HG03175 (cell line): ENCODE measurements at regions not wholly inside any gene's neighbourhood (a gene's known extent, or its start where the extent isn't known, plus 50 kb on each side); places are given as distances from the start of the nearest gene placed in this dataset.
A peak's percentile ranks its signal among the peaks of the same experiment; 100 is the strongest.
"Not testable (repeated sequence)": the region's sequence is repeated elsewhere in the genome, so short reads cannot be mapped to it uniquely, and the experiment has no call there.

Experiments
- ATAC-seq: cut with Tn5 transposase; IDR thresholded peaks from one replicate; pipeline ENCODE4 v1.9.1; 2021; ENCODE audit warnings: mild to moderate bottlenecking, moderate library complexity; ENCODE audit not compliant: unreplicated experiment

DNA sequence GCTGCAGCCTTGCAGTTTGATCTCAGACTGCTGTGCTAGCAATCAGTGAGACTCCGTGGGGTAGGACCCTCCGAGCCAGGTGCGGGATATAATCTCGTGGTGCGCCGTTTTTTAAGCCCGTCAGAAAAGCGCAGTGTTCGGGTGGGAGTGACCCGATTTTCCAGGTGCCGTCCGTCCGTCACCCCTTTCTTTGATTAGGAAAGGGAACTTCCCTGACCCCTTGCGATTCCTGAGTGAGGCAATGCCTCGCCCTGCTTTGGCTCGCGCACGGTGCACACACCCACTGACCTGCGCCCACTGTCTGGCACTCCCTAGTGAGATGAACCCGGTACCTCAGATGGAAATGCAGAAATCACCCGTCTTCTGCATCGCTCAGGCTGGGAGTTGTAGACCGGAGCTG lies 203.2 kb downstream of the SNCAIP start:
- not testable (repeated sequence) for ATAC-seq

DNA sequence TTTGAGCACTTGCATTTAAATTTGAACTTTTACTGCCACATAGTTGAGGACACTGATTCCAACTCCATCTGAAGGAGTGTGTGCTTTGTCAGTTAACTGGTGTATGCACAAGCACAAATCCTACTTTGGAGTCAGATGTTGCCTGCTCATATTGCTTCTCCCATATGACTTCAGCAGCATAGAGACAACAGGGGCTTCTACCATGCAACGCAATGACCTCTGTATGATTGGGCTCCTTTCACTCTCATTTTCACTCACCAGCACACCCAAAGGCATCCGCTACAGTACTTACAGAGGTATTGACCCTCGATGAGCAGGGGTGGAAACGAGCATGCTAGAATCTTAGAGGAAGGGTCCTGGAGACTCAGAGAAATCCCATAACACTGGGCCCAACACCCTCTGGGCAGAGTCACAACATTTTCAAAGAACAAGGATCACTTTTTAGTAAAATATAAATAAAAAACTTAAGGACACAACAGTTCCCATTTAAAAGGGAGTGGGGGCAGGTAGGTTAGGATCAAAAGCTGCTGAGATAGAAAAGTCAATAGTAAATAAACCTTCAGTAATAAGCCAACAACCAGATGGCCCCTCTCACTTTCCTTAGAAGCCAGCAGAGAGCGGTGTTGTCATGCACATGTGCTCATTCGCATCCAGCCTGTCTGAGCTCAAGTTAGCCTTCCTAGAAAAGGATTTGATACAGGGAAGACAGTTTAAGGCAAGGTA lies 203.8 kb downstream of the SNCAIP start:
- ATAC-seq, result peak; percentile 76

DNA sequence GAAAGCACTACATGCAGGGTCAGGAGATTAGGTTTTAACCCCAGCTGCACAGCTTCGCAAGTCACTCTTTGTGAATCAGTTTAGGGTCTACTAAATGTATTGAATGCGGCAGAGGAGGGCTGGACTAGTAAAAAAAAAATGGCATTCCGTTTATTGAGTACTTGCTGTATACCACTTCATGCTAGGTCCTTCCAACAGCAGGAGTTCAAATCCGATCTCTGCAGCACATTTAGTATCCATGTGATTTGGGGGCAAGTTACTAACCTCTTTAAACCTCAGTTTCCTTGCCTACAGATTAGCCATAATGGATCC lies 204.4 kb downstream of the SNCAIP start:
- ATAC-seq, result peak; percentile 9

DNA sequence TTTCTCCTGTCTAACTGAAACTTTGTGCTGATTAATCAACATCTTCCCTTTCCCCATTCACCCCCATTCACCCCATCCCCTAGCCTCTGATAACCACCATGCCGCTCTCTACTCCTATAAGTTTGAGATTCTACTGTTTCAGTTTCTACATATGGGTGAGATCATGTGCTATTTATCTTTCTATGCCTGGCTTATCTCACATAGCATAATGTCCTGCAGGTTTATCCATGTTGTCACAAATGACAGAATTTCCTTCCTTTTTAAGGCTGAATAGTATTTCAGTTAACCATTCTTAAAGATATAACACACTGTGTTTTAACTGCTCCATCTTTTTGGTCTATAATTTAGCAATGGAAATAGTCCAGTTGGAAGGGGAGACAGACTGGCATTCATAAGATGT lies 205.1 kb downstream of the SNCAIP start:
- no peak for ATAC-seq

DNA sequence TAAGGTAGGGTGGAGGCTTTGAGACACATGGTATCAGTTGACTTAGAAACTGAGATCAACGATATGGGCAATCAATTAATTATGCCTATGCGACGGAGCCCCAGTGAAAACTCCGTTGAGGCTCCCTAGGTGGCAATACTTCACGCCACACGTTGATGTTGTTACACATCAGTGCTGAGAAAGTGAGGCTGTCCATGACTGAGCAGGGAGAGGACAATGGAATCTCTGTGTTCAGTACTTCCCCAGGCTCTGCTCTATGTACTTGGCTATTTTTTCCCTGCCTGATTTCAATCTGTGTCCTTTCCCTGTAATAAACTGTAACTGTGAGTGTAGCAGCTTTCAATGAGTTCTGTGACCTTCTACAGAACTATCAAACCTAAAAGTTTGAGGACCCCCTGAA lies 211.7 kb downstream of the SNCAIP start:
- ATAC-seq, result no peak

DNA sequence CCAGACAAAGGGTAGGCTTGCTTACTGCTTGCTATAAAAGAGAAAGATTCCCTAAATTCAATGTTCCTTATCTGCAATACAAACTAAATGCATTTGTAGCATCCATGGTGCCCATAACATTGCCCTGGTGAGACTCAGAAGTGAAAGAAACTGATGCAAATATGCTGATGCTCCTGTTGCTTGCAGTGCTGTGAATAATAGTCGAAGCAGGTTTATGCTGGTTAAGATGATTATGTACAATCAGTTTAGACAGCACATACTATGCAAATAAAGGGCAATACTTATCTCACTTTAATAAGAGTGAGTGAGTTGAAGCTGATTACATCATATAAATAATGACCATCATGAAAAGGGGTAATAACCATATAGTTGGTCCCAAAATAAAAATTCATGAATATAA lies 215.5 kb downstream of the SNCAIP start:
- no peak for ATAC-seq

DNA sequence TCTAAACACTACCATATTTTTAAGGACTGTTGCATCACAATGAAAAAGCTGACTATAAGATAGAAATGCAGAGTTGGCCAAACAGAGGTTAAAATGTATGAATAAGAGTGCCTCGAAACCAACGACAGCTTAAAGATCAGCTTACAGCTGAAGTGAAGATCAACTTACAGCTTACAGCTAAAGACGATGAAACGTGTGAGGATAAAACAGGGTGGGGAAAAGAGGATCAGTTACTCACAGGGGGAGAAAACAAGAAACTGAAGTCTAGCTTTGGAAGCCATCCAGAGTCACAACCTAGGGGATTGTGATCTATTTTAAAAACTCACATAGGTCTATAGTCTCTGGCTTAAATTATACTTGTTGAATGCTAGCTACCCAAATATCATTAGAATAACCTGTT lies 220.0 kb downstream of the SNCAIP start:
- no peak for ATAC-seq

DNA sequence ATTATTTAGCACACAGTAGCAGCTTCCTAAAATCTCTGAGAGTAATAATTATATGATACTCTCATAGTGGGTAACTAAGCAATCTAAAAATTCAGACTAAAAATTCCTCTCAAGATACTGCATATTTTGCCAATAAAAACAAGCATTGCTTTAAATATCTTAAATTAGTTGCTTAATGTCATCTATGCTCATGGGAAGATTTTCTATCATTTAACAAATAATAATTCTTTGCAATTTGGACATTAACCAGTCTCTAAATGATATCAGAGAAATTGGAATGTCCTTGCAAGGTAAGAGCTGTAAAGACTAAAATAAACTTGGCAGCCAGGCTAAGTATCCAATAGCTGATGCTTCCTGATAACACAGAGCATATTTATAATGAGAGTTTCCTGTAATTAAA lies 221.8 kb downstream of the SNCAIP start:
- no peak for ATAC-seq

DNA sequence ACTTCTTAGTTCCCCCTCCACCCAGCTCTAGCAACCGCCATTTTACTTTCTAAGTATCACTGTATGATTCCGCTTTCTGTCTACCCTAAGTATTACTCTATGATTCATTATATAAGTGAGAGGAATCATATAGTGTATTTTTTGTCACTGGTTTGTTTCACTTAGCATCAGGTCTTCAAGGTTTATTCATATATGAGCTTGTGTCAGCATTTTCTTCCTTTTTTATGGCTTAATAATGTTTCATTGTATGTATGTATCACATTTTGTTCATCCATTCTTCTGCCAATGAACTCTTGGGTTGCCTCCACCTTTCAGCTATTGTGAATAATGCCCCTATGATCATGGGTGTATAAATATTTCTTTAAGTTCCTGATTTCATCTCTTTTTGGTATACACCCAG lies 222.8 kb downstream of the SNCAIP start:
- ATAC-seq, result no peak

DNA sequence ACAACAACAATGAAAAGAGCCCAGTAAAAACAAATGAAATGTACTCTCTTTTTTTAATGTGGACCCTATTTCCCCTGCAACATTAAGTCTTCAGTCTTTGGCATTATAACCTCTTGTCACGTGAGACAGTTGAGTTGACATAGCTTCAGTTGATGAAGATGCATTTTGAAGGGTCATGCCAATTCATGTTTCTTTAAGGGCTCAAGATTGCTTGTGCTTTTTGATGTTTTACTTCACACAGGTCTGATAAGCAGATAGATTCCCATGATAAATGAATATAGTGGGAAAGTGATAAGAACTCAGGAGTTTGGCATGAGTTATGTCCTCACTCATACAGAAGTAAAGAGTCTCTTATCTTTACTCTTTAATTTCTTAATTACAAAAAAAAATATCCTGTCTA lies 229.4 kb downstream of the SNCAIP start:
- no peak for ATAC-seq

DNA sequence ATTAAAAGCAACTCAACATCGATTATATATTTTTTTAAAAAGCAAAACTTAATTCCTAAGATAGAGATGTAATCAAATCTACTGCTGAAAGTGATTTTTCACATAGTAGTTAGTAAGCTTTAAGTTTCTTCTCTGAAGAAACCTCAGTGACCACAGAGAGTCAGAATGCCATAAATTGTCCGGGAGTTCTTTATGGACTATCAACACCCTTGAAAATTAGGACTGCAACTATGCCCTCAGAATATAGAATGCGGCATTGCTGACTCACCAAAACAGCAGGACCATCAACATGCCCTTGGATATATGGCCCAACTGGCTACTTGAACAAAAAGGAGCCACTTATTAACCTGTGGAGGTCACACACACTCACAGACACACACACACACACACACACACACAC lies 228.9 kb upstream of the SNX2 start:
- ATAC-seq, result no peak

DNA sequence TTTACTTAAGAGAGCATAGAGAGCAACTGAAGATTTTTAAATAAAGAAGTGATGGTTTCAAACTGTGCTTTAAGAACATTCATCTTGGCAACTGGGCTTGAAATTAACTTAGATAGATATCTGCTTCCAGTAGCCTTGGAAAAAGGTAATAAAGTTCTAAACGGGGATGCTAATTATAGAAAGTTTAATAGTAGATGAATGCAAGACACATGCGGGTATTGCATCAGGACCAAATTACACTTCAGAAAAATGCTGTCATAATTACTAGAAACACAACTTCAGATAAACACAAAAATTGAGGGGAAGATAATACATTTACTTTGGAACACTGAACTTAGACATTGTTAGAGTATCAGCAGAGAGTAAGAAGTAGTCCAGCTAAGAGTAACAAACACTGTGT lies 227.7 kb upstream of the SNX2 start:
- no peak for ATAC-seq

DNA sequence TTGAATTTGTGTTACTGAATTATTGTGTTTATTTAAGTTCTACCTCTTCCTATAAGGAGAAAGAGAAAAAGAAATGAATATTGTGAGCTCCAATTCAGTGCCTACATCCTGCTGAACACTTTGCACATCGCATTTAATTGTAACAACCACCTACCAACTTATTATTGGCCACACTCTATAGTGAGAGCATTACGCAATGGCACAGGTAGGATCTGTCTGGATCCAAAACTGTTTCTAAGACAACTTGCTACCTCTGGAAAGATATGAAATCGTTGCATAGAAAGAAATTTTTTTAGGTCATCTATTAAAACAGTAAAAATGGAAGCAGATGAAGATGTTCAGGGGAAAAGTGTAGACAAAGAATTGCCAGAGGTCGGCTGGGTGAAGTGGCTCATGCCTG lies 227.2 kb upstream of the SNX2 start:
- no peak for ATAC-seq

DNA sequence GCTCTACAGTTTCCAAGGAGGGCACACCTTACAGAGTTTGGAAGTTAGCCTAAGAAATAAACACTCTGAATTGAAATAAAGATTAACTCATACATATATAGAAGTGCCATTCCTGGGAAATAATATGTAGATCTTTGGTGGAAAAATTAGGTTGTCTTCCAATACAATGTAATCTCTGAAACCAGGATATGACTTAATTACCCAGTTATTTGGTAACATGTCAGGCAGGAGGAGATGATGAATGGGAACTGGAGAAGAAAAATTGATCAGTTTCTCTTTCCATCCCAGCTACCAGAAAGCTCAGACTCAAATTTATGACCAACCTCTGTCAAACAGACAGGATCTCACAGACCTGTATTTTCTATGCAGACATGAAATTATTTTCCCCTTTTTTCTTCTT lies 215.2 kb upstream of the SNX2 start:
- ATAC-seq, result no peak

DNA sequence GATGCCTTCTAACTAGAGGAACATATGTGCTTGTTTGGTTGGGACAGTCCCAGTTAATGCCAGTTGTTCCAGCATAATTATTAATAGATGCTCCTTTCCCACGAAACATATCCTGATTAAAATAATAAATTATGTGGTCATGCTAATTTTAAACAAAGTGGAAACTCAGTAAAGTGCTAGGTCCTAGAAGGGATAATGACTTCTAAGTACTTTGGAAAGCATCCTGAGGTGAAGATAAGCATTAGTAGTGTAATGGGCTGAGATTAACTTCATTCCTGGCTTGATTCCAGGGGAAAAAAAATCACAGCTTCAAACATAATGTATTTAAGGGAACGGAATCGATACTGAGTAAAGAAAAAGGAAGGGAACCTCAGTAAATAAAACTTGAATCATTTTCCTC lies 213.7 kb upstream of the SNX2 start:
- no peak for ATAC-seq

DNA sequence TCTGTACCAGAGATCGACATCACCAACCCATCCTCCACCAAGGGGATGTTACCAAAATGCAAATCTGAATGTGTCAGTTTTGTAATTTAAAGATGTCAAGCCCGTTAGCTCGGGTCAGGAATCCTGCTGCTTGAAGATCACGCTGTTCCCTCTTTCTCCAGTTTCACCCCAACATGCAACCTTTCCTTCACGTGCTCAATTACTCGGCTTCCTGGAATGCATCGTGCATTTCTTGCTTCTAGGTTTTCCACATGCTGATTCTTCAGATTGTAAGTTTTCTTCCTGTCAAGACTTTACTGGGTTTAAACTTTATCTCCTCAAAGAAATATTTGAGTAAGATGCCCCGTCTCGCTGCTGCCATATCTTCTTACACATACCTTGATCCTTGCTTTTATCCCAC lies 209.5 kb upstream of the SNX2 start:
- ATAC-seq, result no peak

DNA sequence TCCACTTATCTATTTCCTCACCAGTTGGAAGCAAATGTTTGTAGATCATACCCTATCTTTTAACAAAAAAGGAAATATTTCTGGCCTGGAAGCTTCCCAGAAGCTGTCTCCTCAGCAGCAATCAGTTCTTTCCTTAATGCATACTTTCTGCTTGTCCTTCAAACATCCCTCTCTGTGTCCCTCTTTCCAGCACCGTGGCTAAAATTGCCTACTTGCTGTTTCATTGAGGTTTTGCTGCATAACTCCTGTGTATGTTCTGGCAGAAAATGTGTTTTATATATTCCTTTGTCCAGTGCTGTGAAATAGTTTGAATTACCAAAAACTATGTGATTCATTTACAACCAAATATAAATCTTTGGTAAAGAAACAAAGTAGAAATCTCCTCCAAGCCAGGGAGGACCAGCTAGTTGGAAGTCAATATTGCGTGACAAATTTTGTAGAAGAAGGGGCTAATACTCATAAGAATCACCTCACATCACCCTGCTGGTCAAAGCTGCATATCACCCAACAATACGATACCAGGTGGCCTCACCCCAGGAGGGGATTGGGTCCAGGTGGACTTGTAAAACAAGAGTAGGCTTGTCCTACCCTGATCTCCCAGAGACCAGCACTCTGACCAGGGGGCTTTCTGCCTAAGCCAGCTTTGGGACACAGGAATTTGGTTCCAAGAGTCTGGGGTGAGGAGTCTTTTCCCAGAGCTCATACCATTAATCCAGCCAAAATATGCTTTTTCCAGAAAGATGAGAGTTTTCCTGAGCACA lies 198.4 kb upstream of the SNX2 start:
- no peak for ATAC-seq

DNA sequence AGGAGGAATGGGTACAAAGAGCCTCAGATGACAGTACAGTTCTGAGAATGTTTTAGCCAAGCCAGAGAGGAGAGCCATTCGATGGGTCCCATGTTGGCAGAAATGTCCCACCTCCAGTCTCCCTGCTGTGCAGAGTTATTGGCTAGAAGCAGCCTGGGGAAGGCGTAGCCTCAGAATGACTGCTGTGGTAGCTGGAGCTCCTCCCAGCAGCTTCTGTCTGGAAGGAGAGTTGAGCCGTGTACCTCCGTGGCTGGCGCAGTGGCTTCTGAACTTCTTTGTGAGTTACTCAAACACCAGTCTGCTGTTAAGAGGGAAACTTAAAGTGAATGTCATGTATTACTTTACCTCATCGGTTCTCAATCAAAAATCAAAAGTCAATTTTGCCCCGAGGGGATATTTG lies 193.3 kb upstream of the SNX2 start:
- ATAC-seq, result no peak

DNA sequence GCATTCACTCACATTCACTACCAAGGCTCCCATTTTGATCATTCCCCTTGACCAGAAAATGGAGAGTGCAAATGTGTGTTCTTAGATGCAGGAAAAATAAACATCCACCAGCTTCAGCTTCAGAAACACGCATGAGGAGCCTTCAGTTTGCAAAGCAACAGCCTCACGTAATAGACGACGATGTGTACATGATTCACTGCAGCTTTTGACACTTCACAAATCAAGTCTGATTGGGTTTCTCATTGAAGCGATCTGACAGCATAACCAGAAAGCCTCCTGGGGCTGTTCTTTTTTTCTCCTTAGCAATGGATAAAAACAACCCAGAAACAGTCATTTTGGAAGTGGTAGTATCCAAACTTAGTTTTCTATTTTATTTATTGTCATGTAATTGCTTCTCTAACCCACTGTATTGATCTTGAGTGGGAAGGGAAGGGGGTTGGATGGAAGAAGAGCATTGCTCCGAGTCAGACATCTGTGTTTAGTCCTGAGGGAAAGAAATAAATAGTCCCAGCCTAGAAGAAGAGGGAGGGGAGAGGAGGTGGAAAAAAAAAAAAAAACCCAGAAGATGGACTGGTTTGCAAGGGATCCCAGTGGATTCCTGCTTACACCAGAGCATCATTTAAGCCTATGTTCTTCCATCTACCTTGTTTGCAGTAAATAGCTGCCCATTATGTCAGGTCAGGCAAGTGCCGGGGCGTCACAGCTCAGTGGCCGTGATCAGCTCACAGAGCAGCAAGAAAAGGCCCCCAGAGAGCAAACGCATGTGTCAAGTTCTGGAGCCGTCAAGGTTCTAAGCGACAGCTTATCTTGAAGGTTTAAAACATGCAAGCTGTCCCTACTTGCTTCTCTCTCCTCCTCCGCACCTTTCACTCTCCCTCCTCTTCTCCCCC lies 190.2 kb upstream of the SNX2 start:
- no peak for ATAC-seq

DNA sequence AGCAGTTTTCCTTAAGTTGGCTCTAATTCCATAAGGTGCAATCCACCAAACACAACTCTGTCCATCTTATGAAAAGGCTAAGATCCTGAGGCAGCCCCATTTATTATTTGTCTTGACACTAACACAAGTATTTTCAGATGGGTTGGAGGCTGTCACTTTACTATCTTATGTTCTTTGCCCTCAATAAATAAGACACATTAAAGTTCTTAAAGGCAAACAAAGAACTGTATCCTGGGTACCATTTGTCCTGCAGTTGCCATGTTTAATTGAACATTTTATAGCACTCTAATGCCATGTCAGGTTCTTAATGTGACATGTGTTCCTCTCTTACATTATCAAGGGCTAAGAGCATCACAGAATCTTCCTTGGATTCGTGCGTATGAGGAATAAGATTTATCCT lies 189.5 kb upstream of the SNX2 start:
- no peak for ATAC-seq

DNA sequence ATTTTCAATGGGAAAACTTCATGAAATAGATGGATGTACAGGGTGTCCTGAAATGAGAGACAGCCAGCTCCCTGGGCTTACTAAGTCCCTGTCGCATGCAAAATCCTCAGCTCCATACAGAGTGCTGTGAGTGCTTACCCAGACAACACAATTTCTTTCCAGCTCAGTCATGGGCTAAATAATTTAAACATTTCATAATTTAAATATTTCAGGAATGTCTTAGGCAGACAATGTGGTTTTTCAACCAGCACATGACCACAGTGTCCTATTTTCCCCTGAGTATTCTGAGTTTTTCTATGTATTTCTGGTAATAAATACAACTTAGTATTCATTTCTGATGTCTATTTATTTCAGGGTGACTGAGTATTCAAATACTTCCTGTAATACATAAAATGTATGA lies 188.5 kb upstream of the SNX2 start:
- ATAC-seq, result no peak

DNA sequence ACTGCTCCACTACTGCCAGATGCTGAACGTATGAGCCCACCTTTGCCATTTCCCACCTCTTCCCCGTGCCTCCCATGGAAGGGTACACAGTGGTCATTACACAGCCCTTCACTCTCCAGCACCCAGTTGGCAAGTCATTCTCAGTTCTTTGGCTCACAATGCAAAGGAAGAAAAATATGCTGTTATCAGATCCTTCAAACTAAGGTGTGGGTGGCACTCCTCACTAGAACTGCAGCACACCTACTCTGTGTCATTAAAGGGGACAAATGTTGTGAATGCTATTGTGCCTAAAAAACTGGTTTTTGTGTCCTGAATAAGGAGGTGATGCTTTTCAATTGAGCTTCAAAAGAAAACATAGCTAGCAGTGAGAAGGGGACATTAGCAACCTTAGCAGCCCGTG lies 183.1 kb upstream of the SNX2 start:
- no peak for ATAC-seq
